Endothelial cell of umbilical vein (primary cell): ENCODE measurements at regions not wholly inside any gene's neighbourhood (a gene's known extent, or its start where the extent isn't known, plus 50 kb on each side); places are given as distances from the start of the nearest gene placed in this dataset.
"Not testable (repeated sequence)": the region's sequence is repeated elsewhere in the genome, so short reads cannot be mapped to it uniquely, and the experiment has no call there.

Experiments used
- BruUV-seq: library from RNA; stranded (reverse); fragments of 400-500 nt; replicated peaks from 2 replicates; lab custom pipeline; 2021; lab: Mats Ljungman, UMichigan
- CTCF ChIA-PET: fragments of 300-600, 350-600 bp; sonication (Branson Sonifier 250); formaldehyde crosslinking; loops from one replicate; lab custom pipeline; 2021; ENCODE audit warnings: antibody characterized with exemption, inconsistent platforms; lab: Charles Lee
- POLR2A ChIA-PET: fragments of 300-600, 350-600 bp; sonication (Branson Sonifier 250); formaldehyde crosslinking; loops from one replicate; lab custom pipeline; 2021; ENCODE audit warnings: antibody characterized with exemption, inconsistent platforms; lab: Charles Lee
- DNase-seq: peaks from one replicate; pipeline ENCODE4 v3.0.0-alpha.2; 2011; ENCODE audit warnings: low read depth, low spot score
- FAIRE-seq: peaks from 2 replicates; lab custom pipeline; 2011; peaks lifted over from hg19 to GRCh38; lab: Jason Lieb, UNC
- H2AFZ ChIP-seq: 2 replicates; pipeline ENCODE4 v1.6.0; 2012; ENCODE audit warnings: low read depth, low read length, control low read depth, inconsistent platforms
- H3K27ac ChIP-seq: 2 replicates; pipeline ENCODE4 v1.5.1; 2011; ENCODE audit warnings: low read depth, mild to moderate bottlenecking, control low read depth, low read length, moderate library complexity; ENCODE audit not compliant: insufficient read depth
- H3K27me3 ChIP-seq, 2 experiments: 2 replicates each; pipeline versions ENCODE4 v1.6.0 to v1.6.1; 2011; ENCODE audit warnings: low read length in 2 of 2, mixed read lengths in 1 of 2; ENCODE audit not compliant: control insufficient read depth in 2 of 2, insufficient read depth in 2 of 2
- H3K36me3 ChIP-seq, 2 experiments: 2 replicates in 1 of 2; 3 replicates in 1 of 2; pipeline ENCODE4 v1.5.1; 2011; ENCODE audit warnings: low read length in 2 of 2, mild to moderate bottlenecking in 1 of 2, moderate library complexity in 1 of 2; ENCODE audit not compliant: control insufficient read depth in 2 of 2, insufficient read depth in 2 of 2; ENCODE audit errors: extremely low read depth in 1 of 2
- H3K4me1 ChIP-seq: 3 replicates; pipeline ENCODE4 v1.5.1; 2011; ENCODE audit warnings: mild to moderate bottlenecking, low read length; ENCODE audit not compliant: control insufficient read depth, insufficient read depth; ENCODE audit errors: extremely low read depth
- H3K4me2 ChIP-seq: 2 replicates; pipeline ENCODE4 v1.6.1; 2011; ENCODE audit warnings: low read length, control low read depth, mixed read lengths; ENCODE audit not compliant: insufficient read depth
- H3K4me3 ChIP-seq, 3 experiments: fragments of 200-600 bp in 1 of 3; sonication (generic), shearing (Covaris generic) in 1 of 3; replicated peaks in 1 of 3; 2 replicates each; pipeline ENCODE4 v1.5.1; 2011 to 2016; ENCODE audit warnings: control low read depth in 3 of 3, low read length in 3 of 3, mild to moderate bottlenecking in 2 of 3, inconsistent platforms in 1 of 3, low read depth in 1 of 3, moderate library complexity in 1 of 3; ENCODE audit not compliant: insufficient read depth in 1 of 3
- H3K79me2 ChIP-seq: 2 replicates; pipeline ENCODE4 v1.6.0; 2012; ENCODE audit warnings: low read length, inconsistent platforms; ENCODE audit not compliant: control insufficient read depth, insufficient read depth
- H3K9ac ChIP-seq: replicated peaks from 2 replicates; pipeline ENCODE3; 2011; ENCODE audit warnings: low read length, control low read depth; ENCODE audit not compliant: insufficient read depth; ENCODE audit errors: extremely low read depth
- H3K9me1 ChIP-seq: replicated peaks from 3 replicates; pipeline ENCODE4 v1.6.0; 2011; ENCODE audit warnings: mild to moderate bottlenecking, low read length; ENCODE audit not compliant: control insufficient read depth, insufficient read depth; ENCODE audit errors: extremely low read depth
- H3K9me3 ChIP-seq: replicated peaks from 2 replicates; pipeline ENCODE4 v1.5.1; 2012; ENCODE audit warnings: low read length, inconsistent platforms; ENCODE audit not compliant: control insufficient read depth, insufficient read depth
- H4K20me1 ChIP-seq: replicated peaks from 2 replicates; pipeline ENCODE3; 2011; ENCODE audit warnings: mild to moderate bottlenecking, low read length; ENCODE audit not compliant: control insufficient read depth, insufficient read depth; ENCODE audit errors: extremely low read depth
- dilution Hi-C: fragments of 300-500 bp; cut with MboI; formaldehyde crosslinking; loops from one replicate; pipeline ENCODE4 v1.15.0; 2019; ENCODE audit warnings: low sequenced_read_pairs; ENCODE audit not compliant: extremely low pct_ligation_motif_present
- intact Hi-C: fragments of 100-400 bp; cut with micrococcal nuclease; formaldehyde crosslinking; loops from one replicate; pipeline ENCODE4 v1.10.0; 2022

GRCh38 chr22:11618688-11619087 is 3909.3 kb upstream of the OR11H1 start:
- H3K9ac ChIP-seq, BruUV-seq, H3K27me3 ChIP-seq, H3K4me1 ChIP-seq, H4K20me1 ChIP-seq, H3K9me1 ChIP-seq, intact Hi-C loops, DNase-seq, CTCF ChIA-PET, H3K27ac ChIP-seq, H3K36me3 ChIP-seq, H3K4me3 ChIP-seq, POLR2A ChIA-PET, H3K79me2 ChIP-seq, H3K4me2 ChIP-seq, dilution Hi-C loops, FAIRE-seq, H2AFZ ChIP-seq: not testable (repeated sequence)
- peaks cover 14% of the 10 kb centered on the region for H3K9me3 ChIP-seq

GRCh38 chr22:11620921-11621762 is 3906.8 kb upstream of the OR11H1 start:
- CTCF ChIA-PET, H3K27me3 ChIP-seq, H3K4me1 ChIP-seq, DNase-seq, H3K36me3 ChIP-seq, H4K20me1 ChIP-seq, H3K79me2 ChIP-seq, H3K4me3 ChIP-seq, FAIRE-seq, H3K9ac ChIP-seq, BruUV-seq, intact Hi-C loops, H2AFZ ChIP-seq, H3K4me2 ChIP-seq, POLR2A ChIA-PET, dilution Hi-C loops, H3K27ac ChIP-seq, H3K9me1 ChIP-seq: not testable (repeated sequence)
- H3K9me3 ChIP-seq: peaks cover 19% of the 10 kb centered on the region

DNA sequence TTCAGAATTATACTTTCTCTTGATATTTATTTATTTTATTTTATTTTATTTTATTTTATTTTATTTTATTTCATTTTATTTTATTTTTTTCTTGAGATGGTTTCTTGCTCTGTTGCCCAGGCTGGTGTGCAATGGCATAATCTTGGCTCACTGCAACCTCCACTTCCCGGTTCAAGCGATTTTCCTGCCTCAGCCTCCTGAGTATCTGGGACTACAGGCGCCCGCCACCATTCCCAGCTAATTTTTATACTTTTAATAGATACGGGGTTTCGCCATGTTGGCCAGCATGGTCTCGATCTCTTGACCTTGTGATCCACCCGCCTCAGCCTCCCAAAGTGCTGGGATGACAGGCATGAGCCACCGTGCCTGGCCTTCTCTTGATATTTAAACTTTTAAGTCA is 3905.2 kb upstream of the OR11H1 start:
- H3K4me1 ChIP-seq, H2AFZ ChIP-seq, POLR2A ChIA-PET, H4K20me1 ChIP-seq, dilution Hi-C loops, H3K27ac ChIP-seq, intact Hi-C loops, H3K36me3 ChIP-seq, H3K4me3 ChIP-seq, H3K79me2 ChIP-seq, H3K9me1 ChIP-seq, H3K4me2 ChIP-seq, H3K27me3 ChIP-seq, H3K9ac ChIP-seq, BruUV-seq, DNase-seq, FAIRE-seq, CTCF ChIA-PET: not testable (repeated sequence)
- peaks cover 18% of the 10 kb centered on the region for H3K9me3 ChIP-seq

- H3K9me1 ChIP-seq, H3K27me3 ChIP-seq, dilution Hi-C loops, POLR2A ChIA-PET, FAIRE-seq, H3K79me2 ChIP-seq, H3K4me1 ChIP-seq, H3K4me2 ChIP-seq, H3K27ac ChIP-seq, H3K4me3 ChIP-seq, BruUV-seq, H3K36me3 ChIP-seq, H3K9ac ChIP-seq, H2AFZ ChIP-seq, intact Hi-C loops, H4K20me1 ChIP-seq, CTCF ChIA-PET, DNase-seq: not testable (repeated sequence)
- peaks cover 27% of the 10 kb centered on the region for H3K9me3 ChIP-seq
These were observed 3902.1 kb upstream of the OR11H1 start for GRCh38 chr22:11625711-11626421.
